Sigmoid colon (tissue), 6 donors: ENCODE measurements at regions not wholly inside any gene's neighbourhood (a gene's known extent, or its start where the extent isn't known, plus 50 kb on each side); places are given as distances from the start of the nearest gene placed in this dataset.

Experiments
- DNase-seq: peaks from one replicate; pipeline ENCODE4 v3.0.0-alpha.2; 2019
- H3K27ac ChIP-seq, 4 donors: fragments of 200-600 bp; sonication (generic); one replicate each; pipeline ENCODE4 v1.5.1; 2016 to 2019; ENCODE audit warnings: mild to moderate bottlenecking in 1 of 4
- H3K27me3 ChIP-seq, 3 donors: fragments of 200-600 bp; sonication (generic); one replicate each; pipeline ENCODE4 v1.5.1; 2019; ENCODE audit warnings: mild to moderate bottlenecking in 1 of 3
- H3K36me3 ChIP-seq, 4 donors: fragments of 200-600 bp; sonication (generic); one replicate each; pipeline ENCODE4 v1.5.1; 2016 to 2019
- H3K4me1 ChIP-seq, 4 donors: fragments of 200-600 bp; sonication (generic); one replicate each; pipeline ENCODE4 v1.5.1; 2017 to 2019
- H3K4me3 ChIP-seq, 4 donors: fragments of 200-600 bp; sonication (generic); one replicate each; pipeline ENCODE4 v1.5.1; 2017 to 2019; ENCODE audit warnings: mild to moderate bottlenecking in 2 of 4, moderate library complexity in 1 of 4
- H3K9me3 ChIP-seq, 4 donors: fragments of 200-600 bp in 3 of 4; sonication (generic) in 3 of 4; one replicate each; pipeline versions ENCODE4 v1.5.1 to v1.6.1; 2013 to 2019
- CTCF ChIP-seq, 4 experiments: fragments of 450-650 bp in 3 of 4; fragments of 200-600 bp in 1 of 4; IDR thresholded peaks; one replicate each; pipeline ENCODE4 v1.5.1; 2016 to 2019; ENCODE audit warnings: antibody characterized with exemption in 4 of 4, mild to moderate bottlenecking in 3 of 4, moderate library complexity in 2 of 4
- EP300 ChIP-seq, 4 donors: sonication (generic); formaldehyde crosslinking; IDR thresholded peaks; one replicate each; pipeline ENCODE4 v1.6.1; 2017; ENCODE audit warnings: antibody characterized with exemption in 4 of 4
- POLR2A ChIP-seq, 2 donors: fragments of 450-650 bp; IDR thresholded peaks; one replicate each; pipeline ENCODE4 v1.6.1; 2016; ENCODE audit warnings: antibody characterized with exemption in 2 of 2, mild to moderate bottlenecking in 2 of 2, moderate library complexity in 2 of 2
- POLR2AphosphoS5 ChIP-seq, 4 donors: sonication (generic); formaldehyde crosslinking; IDR thresholded peaks; one replicate each; pipeline ENCODE4 v1.6.1; 2017; ENCODE audit warnings: antibody characterized with exemption in 4 of 4
- WGBS, 2 donors: extraction: QIAGEN DNeasy Blood & Tissue Kit; methylation state at CpG; one replicate each; pipeline ENCODE4 v1.1.7; 2013; 5-methylcytosine and 5-hydroxymethylcytosine counted together
- intact Hi-C: fragments of 100-400 bp; cut with DNase I; formaldehyde crosslinking; loops from one replicate; pipeline ENCODE4 v1.15.1; 2023
- donor health status: healthy with polysubstance abuse.
- donor health status: healthy.

- no peak overlapping the region for H3K27ac ChIP-seq
- no peak for TF ChIP-seq POLR2A (IDR thresholded peaks at IDR 0.05)
- TF ChIP-seq CTCF (IDR thresholded peaks at IDR 0.05): no peak
- TF ChIP-seq POLR2AphosphoS5 (IDR thresholded peaks at IDR 0.05): no peak
- no peak for TF ChIP-seq EP300 (IDR thresholded peaks at IDR 0.05)
Measured at GRCh38 chr13:44755872-44756271, 179.7 kb upstream of the TSC22D1 start.

GRCh38 chr13:44752164-44752563, 176.0 kb upstream of the TSC22D1 start:
- WGBS, 2 donors: 67 to 75% methylated on average over 6 of the region's 6 CpGs
- DNase-seq: no peak
- Histone ChIP-seq H3K4me3 (no peak overlapping the region), H3K36me3 (no peaks in the 10 kb centered on the region), H3K4me1 (no peaks in the 10 kb centered on the region), H3K27ac (no peak overlapping the region), H3K27me3 (no peaks in the 10 kb centered on the region), H3K9me3 (no peaks in the 10 kb centered on the region)
- intact Hi-C loops: no loop called here
- TF ChIP-seq POLR2AphosphoS5 (IDR thresholded peaks at IDR 0.05): no peak
- no peak for TF ChIP-seq CTCF (IDR thresholded peaks at IDR 0.05)
- TF ChIP-seq EP300 (IDR thresholded peaks at IDR 0.05): no peak
- no peak for TF ChIP-seq POLR2A (IDR thresholded peaks at IDR 0.05)

More at GRCh38 chr13:44755872-44756271, 179.7 kb upstream of the TSC22D1 start:
- peaks cover 0 to 6% (median 0%) of the 10 kb centered on the region in 4 donors for H3K4me1 ChIP-seq
- no peaks in the 10 kb centered on the region for H3K9me3 ChIP-seq
- H3K4me3 ChIP-seq: no peak overlapping the region
- intact Hi-C loops: no loop called here
- no peaks in the 10 kb centered on the region for H3K36me3 ChIP-seq
- DNase-seq: no peak
- WGBS, 2 donors: 74 to 81% methylated on average over 6 of the region's 6 CpGs
- H3K27me3 ChIP-seq: no peaks in the 10 kb centered on the region

- Histone ChIP-seq H3K36me3 (no peaks in the 10 kb centered on the region), H3K9me3 (no peaks in the 10 kb centered on the region), H3K4me3 (no peak overlapping the region), H3K27me3 (no peaks in the 10 kb centered on the region), H3K27ac (no peak overlapping the region), H3K4me1 (no peaks in the 10 kb centered on the region)
- TF ChIP-seq CTCF (IDR thresholded peaks at IDR 0.05) (no peak), POLR2AphosphoS5 (IDR thresholded peaks at IDR 0.05) (no peak), EP300 (IDR thresholded peaks at IDR 0.05) (no peak), POLR2A (IDR thresholded peaks at IDR 0.05) (no peak)
- intact Hi-C loops: no loop called here
- WGBS, 2 donors: 15 to 58% methylated on average over 1 of the region's 1 CpG
- DNase-seq: no peak
Measured at GRCh38 chr13:44750630-44751029, 174.5 kb upstream of the TSC22D1 start.

- 48 to 60% methylated on average over 2 of the region's 2 CpGs for WGBS, 2 donors
- Histone ChIP-seq H3K9me3 (no peaks in the 10 kb centered on the region), H3K36me3 (no peaks in the 10 kb centered on the region), H3K27ac (no peak overlapping the region), H3K4me1 (no peaks in the 10 kb centered on the region), H3K4me3 (no peak overlapping the region), H3K27me3 (no peaks in the 10 kb centered on the region)
- TF ChIP-seq EP300 (IDR thresholded peaks at IDR 0.05) (no peak), CTCF (IDR thresholded peaks at IDR 0.05) (no peak), POLR2AphosphoS5 (IDR thresholded peaks at IDR 0.05) (no peak), POLR2A (IDR thresholded peaks at IDR 0.05) (no peak)
- no peak for DNase-seq
- intact Hi-C loops: no loop called here
Measured at GRCh38 chr13:44749906-44750305, 173.8 kb upstream of the TSC22D1 start.

GRCh38 chr13:44748439-44748838, 172.3 kb upstream of the TSC22D1 start:
- no peaks in the 10 kb centered on the region for H3K4me1 ChIP-seq
- no peaks in the 10 kb centered on the region for H3K27me3 ChIP-seq
- no peak overlapping the region for H3K4me3 ChIP-seq
- TF ChIP-seq CTCF (IDR thresholded peaks at IDR 0.05): no peak
- TF ChIP-seq POLR2AphosphoS5 (IDR thresholded peaks at IDR 0.05): no peak
- no peak for TF ChIP-seq EP300 (IDR thresholded peaks at IDR 0.05)
- TF ChIP-seq POLR2A (IDR thresholded peaks at IDR 0.05): no peak
- WGBS, 2 donors: 17 to 63% methylated on average over 1 of the region's 1 CpG
- DNase-seq: no peak
- no peak overlapping the region for H3K27ac ChIP-seq
- intact Hi-C loops: no loop called here
- H3K36me3 ChIP-seq: no peaks in the 10 kb centered on the region
- H3K9me3 ChIP-seq: no peaks in the 10 kb centered on the region
